ENCODE measurements at regions not wholly inside any gene's neighbourhood (a gene's known extent, or its start where the extent isn't known, plus 50 kb on each side); places are given as distances from the start of the nearest gene placed in this dataset.

GRCh38 chr3:68162644-68163043 is 508.2 kb upstream of the SUCLG2 start:
- H3K36me3 ChIP-seq, result no peaks in the 10 kb centered on the region
- H3K27ac ChIP-seq, result no peak overlapping the region
- H3K4me3 ChIP-seq, result no peak overlapping the region
- no peak for DNase-seq
- intact Hi-C loops (cut with DNase I), result no loop called here
- TF ChIP-seq, protein P1, sequence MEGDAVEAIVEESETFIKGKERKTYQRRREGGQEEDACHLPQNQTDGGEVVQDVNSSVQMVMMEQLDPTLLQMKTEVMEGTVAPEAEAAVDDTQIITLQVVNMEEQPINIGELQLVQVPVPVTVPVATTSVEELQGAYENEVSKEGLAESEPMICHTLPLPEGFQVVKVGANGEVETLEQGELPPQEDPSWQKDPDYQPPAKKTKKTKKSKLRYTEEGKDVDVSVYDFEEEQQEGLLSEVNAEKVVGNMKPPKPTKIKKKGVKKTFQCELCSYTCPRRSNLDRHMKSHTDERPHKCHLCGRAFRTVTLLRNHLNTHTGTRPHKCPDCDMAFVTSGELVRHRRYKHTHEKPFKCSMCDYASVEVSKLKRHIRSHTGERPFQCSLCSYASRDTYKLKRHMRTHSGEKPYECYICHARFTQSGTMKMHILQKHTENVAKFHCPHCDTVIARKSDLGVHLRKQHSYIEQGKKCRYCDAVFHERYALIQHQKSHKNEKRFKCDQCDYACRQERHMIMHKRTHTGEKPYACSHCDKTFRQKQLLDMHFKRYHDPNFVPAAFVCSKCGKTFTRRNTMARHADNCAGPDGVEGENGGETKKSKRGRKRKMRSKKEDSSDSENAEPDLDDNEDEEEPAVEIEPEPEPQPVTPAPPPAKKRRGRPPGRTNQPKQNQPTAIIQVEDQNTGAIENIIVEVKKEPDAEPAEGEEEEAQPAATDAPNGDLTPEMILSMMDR (IDR thresholded peaks at IDR 0.05), result no peak
- no peaks in the 10 kb centered on the region for H3K27me3 ChIP-seq
- peak; percentile 35 for ATAC-seq
- H3K9me3 ChIP-seq, result no peaks in the 10 kb centered on the region
- H3K4me1 ChIP-seq, result no peaks in the 10 kb centered on the region

DNA sequence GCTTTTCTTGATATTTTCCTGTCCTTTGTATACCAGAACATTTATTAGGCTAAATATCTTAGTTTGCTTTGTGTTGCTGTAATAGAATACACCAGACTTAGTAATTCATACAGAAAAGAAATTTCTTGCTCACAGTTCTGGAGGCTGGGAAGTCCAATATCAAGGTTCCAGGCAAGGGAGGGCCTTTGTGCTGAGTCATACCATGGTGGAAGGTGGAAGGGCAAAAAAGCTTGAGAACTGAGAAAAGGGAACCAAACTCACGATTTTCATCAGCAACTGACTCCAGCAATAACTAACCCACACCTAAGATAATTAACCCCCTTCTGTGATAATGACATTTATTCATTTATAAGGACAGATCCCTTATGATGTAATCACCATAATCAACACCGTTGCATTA is 496.9 kb upstream of the SUCLG2 start:
- TF ChIP-seq, protein P1 (IDR thresholded peaks at IDR 0.05), result no peak
- intact Hi-C loops (cut with DNase I), result no loop called here
- no peak for ATAC-seq

DNA sequence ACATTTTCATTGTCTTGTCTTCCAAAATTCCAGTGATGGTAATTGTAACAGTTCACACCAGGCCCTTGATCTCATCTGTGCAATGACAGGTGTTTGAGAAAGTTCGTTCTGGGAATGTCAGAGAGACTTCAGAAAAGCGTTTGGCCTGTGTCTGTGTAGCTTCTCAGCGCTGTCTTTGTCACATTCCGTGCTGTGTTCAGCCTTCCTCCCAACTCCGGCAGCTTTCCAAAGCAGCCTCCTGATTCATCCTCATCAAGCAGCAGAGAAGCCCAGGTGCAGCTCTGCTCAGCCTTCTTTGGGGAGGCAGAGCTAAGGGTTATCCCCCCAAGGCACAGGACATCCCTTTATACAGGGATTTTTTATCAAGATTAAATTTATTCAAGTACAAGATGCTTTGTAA is 494.0 kb upstream of the SUCLG2 start:
- intact Hi-C loops (cut with DNase I), result no loop called here
- ATAC-seq, result no peak

More for the DNA sequence above, 496.9 kb upstream of the SUCLG2 start:
- Histone ChIP-seq H3K27me3 (no peaks in the 10 kb centered on the region), H3K27ac (no peak overlapping the region), H3K9me3 (no peaks in the 10 kb centered on the region), H3K4me1 (no peaks in the 10 kb centered on the region), H3K36me3 (no peaks in the 10 kb centered on the region), H3K4me3 (no peak overlapping the region)
- no peak for DNase-seq

GRCh38 chr3:68142441-68142840 is 488.0 kb upstream of the SUCLG2 start:
- Histone ChIP-seq H3K9me3 (no peaks in the 10 kb centered on the region), H3K4me3 (no peak overlapping the region), H3K36me3 (no peaks in the 10 kb centered on the region), H3K27me3 (no peaks in the 10 kb centered on the region), H3K4me1 (no peaks in the 10 kb centered on the region), H3K27ac (no peak overlapping the region)
- intact Hi-C loops (cut with DNase I), result no loop called here
- DNase-seq, result no peak
- TF ChIP-seq, protein P1 (IDR thresholded peaks at IDR 0.05), result no peak
- ATAC-seq, result no peak

More for the DNA sequence above, 494.0 kb upstream of the SUCLG2 start:
- Histone ChIP-seq H3K36me3 (no peaks in the 10 kb centered on the region), H3K27ac (no peak overlapping the region), H3K9me3 (no peaks in the 10 kb centered on the region), H3K4me3 (no peak overlapping the region), H3K4me1 (no peaks in the 10 kb centered on the region), H3K27me3 (no peaks in the 10 kb centered on the region)
- no peak for DNase-seq
- TF ChIP-seq, protein P1 (IDR thresholded peaks at IDR 0.05), result no peak

DNA sequence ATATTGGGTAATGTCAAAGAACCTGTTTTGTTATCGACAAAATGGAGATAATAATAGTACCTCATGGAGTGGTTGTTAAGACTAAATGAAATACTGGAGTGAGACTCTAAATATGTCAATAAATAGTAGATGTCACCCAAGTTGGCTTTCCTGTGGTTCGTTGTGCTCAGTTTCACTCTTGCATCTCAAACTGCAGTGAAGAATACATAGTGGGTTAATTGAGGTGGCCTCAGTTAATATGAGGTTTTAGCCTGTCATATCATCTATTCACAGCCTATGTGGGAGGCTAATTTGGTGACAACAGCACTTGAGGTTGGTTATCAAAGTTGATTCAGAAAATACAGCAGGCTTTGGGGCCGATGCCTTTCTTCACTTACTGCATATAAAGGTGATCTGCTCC is 485.5 kb upstream of the SUCLG2 start:
- TF ChIP-seq, protein P1 (IDR thresholded peaks at IDR 0.05), result no peak
- H3K4me1 ChIP-seq, result no peaks in the 10 kb centered on the region
- H3K9me3 ChIP-seq, result no peaks in the 10 kb centered on the region
- ATAC-seq (no peak), DNase-seq (no peak)
- intact Hi-C loops (cut with DNase I), result no loop called here
- no peaks in the 10 kb centered on the region for H3K36me3 ChIP-seq
- H3K27me3 ChIP-seq, result no peaks in the 10 kb centered on the region
- H3K27ac ChIP-seq, result no peak overlapping the region
- H3K4me3 ChIP-seq, result no peak overlapping the region

- Histone ChIP-seq H3K4me1 (no peaks in the 10 kb centered on the region), H3K36me3 (no peaks in the 10 kb centered on the region), H3K27ac (no peak overlapping the region), H3K27me3 (no peaks in the 10 kb centered on the region), H3K4me3 (no peak overlapping the region), H3K9me3 (no peaks in the 10 kb centered on the region)
- TF ChIP-seq, protein P1 (IDR thresholded peaks at IDR 0.05), result no peak
- intact Hi-C loops (cut with DNase I), result no loop called here
- ATAC-seq (no peak), DNase-seq (no peak)
Observed at GRCh38 chr3:68136411-68136810, 482.0 kb upstream of the SUCLG2 start.
